Ishikawa (cell line): ENCODE measurements at regions not wholly inside any gene's neighbourhood (a gene's known extent, or its start where the extent isn't known, plus 50 kb on each side); places are given as distances from the start of the nearest gene placed in this dataset.

Experiments used
- CEBPB ChIP-seq: IDR thresholded peaks from 2 replicates; pipeline ENCODE4 v1.6.1; 2012
- CREB1 ChIP-seq: IDR thresholded peaks from 2 replicates; pipeline ENCODE4 v1.6.1; 2012; ENCODE audit warnings: low read depth
- EGR1 ChIP-seq: IDR thresholded peaks from 2 replicates; pipeline ENCODE4 v1.6.1; 2012
- EP300 ChIP-seq: IDR thresholded peaks from 2 replicates; pipeline ENCODE4 v1.6.1; 2012; ENCODE audit warnings: borderline replicate concordance
- FOXM1 ChIP-seq: IDR thresholded peaks from 2 replicates; pipeline ENCODE4 v1.6.1; 2012; ENCODE audit warnings: low read depth, borderline replicate concordance
- MAX ChIP-seq: IDR thresholded peaks from 2 replicates; pipeline ENCODE4 v1.6.1; 2012
- NFIC ChIP-seq: IDR thresholded peaks from 2 replicates; pipeline ENCODE4 v1.6.1; 2012
- RAD21 ChIP-seq: IDR thresholded peaks from 2 replicates; pipeline ENCODE4 v1.6.1; 2012; ENCODE audit warnings: low read depth
- REST ChIP-seq: IDR thresholded peaks from 2 replicates; pipeline ENCODE4 v1.6.1; 2012; ENCODE audit warnings: low read depth, mild to moderate bottlenecking
- TAF1 ChIP-seq: IDR thresholded peaks from 2 replicates; pipeline ENCODE4 v1.6.1; 2012; ENCODE audit warnings: low read depth, mild to moderate bottlenecking
- TCF12 ChIP-seq: IDR thresholded peaks from 2 replicates; pipeline ENCODE4 v1.6.1; 2012; ENCODE audit warnings: low read depth
- USF1 ChIP-seq: IDR thresholded peaks from 2 replicates; pipeline ENCODE4 v1.6.1; 2012

- TF ChIP-seq FOXM1: no peak
- TF ChIP-seq RAD21: no peak
- no peak for TF ChIP-seq NFIC
- no peak for TF ChIP-seq CREB1
- TF ChIP-seq TAF1: no peak
- TF ChIP-seq EGR1: no peak
- TF ChIP-seq EP300: no peak
- no peak for TF ChIP-seq CEBPB
- no peak for TF ChIP-seq MAX
- no peak for TF ChIP-seq TCF12
- no peak for TF ChIP-seq USF1
- no peak for TF ChIP-seq REST
Observed at GRCh38 chr1:223445402-223445801, 52.2 kb downstream of the CCDC185 start.
